NCI-H1436 (cell line): ENCODE measurements at regions not wholly inside any gene's neighbourhood (a gene's known extent, or its start where the extent isn't known, plus 50 kb on each side); places are given as distances from the start of the nearest gene placed in this dataset.

Experiments used
- DNase-seq: peaks from one replicate; lab custom pipeline; 2025; lab: John Stamatoyannopoulos, UW

- DNase-seq, result no peak
Measured at GRCh38 chr16:64238571-64238970, 883.3 kb downstream of the CDH11 start.

DNA sequence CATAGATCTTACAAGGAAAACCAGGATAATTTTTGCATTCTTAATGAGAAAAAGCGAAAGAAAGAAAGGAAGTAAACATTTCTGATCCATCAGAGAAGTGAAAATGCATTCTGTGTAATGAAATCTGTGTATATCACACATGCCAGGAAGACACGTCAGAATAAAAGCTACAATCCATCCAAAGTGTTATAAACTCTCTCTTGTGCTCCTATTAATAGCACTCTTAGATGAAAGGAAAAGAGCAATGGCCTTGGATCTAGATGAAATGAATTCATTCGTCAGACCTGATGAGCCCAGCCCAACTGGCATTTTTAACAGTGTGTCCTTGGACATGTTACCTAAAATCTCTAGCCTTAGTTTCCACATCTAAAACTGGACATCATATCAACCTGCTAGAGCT lies 885.5 kb downstream of the CDH11 start:
- DNase-seq, result no peak

DNA sequence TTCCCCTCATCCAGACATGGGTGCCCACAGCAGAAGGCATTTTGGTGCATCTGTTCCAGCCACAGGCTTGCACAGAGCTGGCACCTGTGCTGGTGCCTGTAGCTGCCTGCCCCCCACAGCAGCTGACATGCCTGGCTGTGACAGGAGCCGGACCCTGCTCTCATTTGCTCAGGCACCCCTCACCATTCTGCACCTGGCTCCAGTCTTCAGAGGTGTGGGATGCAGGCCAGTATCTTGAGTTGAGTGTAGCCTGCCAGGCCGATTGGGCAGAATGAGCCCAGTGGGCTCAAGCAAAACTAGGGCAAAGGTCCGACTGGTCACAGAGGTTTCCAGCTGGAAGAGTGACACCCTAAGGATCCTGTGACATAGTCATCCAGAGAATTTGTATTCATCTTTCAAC lies 887.7 kb downstream of the CDH11 start:
- DNase-seq, result no peak

- DNase-seq, result no peak
Measured at GRCh38 chr16:64225696-64226095, 896.2 kb downstream of the CDH11 start.

GRCh38 chr16:64225036-64225435 lies 896.8 kb downstream of the CDH11 start:
- DNase-seq, result no peak

DNA sequence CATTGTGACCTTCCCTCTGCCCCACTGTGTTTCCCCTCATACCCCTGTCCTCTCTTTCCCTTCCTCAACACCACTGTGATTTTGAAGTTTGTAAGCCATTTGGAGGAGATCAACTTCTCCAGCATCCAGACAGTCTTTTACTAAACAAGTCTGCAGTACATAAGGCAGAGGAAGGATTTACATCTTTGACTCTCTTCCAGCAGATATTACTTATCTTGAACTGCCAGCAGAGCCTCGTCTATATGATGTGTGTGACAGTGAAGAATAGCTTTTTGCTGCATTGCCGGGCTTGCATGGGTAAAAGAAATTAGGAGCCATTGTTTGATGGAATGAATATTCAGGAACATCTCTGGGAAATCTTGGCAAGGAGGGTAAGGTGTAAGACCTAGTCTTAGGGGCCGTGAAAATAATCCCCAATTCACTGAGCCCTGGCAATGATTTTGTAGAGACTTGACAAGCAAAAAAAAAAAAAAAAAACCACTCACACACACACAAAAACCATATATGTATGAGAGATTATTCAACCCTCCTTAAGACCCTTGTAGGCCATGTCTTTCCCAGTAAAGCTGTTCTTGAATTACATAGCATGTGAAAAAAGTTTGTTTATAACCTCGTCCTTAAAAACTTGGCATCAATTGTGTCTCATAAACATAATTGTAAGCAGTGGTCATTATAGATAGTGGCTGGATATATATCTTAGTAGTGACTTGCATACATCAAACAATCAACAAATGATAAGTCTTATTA lies 903.9 kb downstream of the CDH11 start:
- DNase-seq, result no peak

DNA sequence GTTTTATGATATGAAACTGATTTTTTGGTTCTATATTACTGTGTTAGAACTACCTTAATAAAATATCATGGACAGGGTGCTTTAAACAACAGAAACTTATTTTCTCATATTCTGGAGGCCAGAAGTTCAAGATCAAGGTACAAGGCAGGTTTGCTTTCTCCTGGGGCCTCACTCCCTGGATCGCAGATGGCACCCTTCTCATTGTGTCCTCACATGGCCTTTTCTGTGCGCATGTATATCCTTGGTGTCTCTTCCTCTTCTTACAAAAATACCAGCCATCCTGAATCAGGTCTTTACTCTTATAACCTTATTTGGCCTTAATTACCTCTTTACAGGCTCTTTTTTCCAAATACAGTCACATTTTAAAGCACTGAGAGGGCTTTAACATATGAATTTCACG lies 906.1 kb downstream of the CDH11 start:
- DNase-seq, result no peak

DNA sequence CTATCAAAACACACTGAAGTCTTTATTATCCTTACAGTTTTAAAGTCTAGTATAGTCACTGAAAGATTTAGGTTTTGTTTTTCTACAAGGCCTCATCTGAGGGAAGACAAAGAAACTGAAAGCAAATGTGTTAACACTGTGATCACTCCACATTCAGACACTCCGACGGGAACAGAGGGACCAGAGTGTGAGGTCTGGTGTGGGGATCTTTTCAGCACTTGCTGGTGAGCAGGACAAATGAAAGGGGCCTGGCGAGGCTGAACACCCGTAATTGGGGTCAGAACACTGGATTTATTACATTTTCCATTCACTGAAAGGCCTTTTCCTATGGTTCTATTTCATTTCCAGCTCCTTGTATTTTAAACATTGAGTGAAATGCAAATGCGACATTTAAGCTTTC lies 910.5 kb downstream of the CDH11 start:
- no peak for DNase-seq

DNA sequence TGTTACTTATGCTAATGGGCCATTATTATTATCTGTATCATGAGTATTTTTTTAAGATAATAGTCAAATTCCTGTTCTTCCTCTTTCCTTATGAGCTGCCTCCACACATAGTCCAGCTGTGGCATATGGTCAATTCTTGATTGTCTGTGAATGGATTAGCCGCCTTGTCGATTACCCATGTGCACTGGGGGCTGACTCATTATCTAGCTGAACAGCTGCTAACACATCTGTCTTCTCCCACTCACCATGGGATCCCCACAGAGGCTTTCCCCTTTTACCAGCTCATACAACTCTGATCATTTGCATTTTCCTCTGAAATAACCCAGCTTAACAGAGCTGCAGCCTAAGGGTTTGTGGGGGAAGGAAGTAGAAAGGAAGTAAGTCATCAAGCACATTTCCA lies 915.0 kb downstream of the CDH11 start:
- no peak for DNase-seq

- DNase-seq, result no peak
Measured at GRCh38 chr16:64203126-64203525, 918.7 kb downstream of the CDH11 start.

GRCh38 chr16:64202571-64202970 lies 919.3 kb downstream of the CDH11 start:
- DNase-seq, result no peak

- DNase-seq, result no peak
Measured at GRCh38 chr16:64196444-64196843, 925.4 kb downstream of the CDH11 start.

DNA sequence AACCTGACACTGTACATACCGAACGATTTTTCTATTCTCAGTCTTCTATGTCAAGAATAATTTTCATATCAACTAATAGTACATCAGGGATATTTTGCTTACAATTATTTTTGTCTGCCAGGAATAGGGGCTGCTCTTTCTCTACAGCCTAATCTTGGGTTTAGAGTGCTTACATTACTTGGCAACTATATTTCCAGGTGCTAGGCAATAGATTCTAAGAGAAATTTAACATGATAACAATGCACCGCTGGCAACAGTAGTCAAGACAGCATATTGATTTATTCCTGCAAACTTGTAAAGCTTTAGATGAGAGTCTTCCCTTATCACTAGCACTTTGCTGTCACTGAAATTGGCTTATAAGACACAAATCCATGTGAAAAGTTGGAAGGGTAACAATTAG lies 935.9 kb downstream of the CDH11 start:
- DNase-seq, result no peak

DNA sequence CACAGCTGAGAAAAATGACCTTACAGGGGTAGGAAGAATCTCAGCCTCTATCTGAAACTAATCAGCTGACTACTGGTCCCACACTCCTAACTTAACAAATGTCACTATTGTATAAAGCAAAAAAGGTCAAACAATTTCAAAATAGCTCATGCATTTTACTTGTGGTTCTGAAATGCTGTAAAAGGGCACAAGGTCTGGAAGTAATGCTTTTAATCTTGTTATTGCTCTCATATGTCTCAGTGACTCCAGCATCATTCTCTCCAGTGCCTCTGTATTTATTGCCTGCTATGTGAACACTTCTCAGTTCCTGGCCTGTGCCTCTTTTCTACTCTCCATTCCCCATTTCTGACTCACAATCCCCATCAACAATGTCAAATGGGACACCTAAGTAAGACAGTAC lies 937.7 kb downstream of the CDH11 start:
- no peak for DNase-seq

DNA sequence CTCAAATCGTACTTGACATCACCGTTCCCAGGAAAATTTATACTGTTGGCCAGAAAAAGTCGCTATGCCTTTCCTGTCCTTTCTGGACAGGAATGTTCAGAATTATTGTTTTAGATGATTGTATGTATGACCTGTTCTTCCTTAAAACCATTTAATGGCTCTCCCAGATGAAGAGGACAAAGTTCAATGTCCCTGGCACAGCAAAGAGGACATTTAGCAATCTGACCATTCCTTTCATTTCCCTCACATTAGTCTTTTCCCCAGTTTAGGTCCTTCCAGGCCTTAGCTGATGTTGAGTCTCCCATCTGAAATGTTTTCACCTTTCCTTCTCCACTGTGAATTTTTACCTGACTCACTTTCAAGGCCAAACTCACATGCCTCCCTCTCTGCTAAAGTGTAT lies 938.9 kb downstream of the CDH11 start:
- no peak for DNase-seq

GRCh38 chr16:64181271-64181925 lies 940.5 kb downstream of the CDH11 start:
- DNase-seq, result no peak

DNA sequence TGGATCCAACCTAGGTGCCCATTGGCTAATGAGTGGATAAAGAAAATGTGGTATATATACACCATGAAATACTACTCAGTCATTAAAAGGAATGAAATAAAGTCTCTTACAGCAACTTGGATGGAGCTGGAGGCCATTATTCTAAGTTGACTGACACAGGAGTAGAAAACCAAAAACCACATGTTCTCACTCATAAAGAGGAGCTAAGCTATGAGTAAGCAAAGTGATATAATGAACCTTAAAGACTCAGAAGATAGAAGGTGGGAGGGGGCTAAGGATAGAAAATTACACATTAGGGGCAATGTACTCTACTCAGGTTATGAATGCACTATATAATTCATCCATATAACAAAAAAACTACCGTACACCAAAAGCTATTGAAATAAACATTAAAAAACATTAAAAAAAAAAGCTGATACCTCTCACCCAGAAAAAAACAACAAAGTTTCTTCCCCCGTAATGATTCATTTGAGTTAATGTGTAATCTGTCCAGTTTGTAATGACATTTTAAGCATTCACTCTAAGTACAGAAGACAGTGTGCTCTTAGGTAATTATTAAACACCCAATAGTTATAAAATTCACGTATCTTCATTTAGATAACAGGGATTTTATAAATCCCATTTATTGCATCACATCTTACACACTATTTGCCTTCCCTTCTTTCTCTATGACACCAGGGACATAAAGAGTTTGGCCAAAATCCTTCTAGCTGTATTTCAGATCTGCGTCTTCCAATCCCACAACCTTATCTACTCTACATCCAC lies 941.5 kb downstream of the CDH11 start:
- DNase-seq, result no peak

- no peak for DNase-seq
Measured at GRCh38 chr16:64174327-64174726, 947.5 kb downstream of the CDH11 start.

DNA sequence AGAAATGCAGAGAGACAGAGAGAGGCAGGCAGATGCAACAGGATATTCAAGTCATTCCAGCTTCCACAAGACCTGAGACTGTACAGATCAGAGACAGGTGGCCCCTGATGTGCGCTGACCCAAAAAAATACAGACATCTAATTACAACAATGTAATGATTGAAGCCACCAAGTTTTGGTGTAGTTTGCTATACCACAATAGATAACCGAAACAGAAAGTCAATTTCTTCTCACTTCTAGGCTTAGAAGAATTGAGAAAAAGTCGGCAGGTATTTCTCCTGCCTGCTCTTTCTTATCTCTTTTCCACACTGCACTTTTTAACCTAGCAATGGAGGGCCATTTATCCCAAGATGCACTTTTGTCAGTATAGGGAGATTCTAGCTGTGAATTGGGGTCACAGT lies 949.2 kb downstream of the CDH11 start:
- DNase-seq, result no peak

DNA sequence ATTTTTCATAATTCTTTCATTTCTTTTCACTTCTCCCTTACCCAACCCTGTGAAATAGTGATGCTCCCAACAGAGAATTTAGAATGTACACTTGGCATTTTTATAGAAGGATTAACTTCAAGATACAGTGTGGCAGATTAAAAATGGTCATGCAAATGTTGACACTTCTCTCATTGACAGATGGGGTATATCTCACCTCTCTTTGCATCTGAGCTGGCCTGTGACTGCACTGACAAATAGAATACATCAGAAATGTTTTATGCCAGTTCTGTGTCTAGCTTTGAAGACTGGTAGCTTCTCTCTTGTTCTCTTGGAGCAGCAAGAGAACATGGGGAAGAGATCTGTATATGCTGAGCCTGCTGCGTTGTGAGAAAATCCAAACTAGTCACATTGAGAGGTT lies 949.6 kb downstream of the CDH11 start:
- no peak for DNase-seq

DNA sequence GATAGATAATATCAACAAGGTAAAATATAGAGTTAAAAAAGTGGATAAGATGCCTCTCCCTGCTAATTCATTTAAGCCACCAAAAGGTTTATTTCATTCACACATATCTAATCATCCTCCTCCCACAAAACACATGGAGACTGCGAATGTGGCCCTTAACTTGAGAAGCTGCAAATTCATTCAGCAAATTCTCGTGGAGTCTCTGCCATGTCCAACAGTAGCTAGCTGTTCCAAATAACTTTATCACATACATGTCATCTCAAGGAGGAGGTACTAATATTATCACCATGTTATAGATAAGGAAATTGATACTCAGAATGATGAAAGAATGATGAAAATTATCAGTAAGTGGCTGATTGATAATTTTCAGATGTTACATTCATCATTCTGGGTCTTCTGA lies 950.2 kb downstream of the CDH11 start:
- DNase-seq, result no peak

- DNase-seq, result no peak
Measured at GRCh38 chr16:64168371-64168770, 953.5 kb downstream of the CDH11 start.

DNA sequence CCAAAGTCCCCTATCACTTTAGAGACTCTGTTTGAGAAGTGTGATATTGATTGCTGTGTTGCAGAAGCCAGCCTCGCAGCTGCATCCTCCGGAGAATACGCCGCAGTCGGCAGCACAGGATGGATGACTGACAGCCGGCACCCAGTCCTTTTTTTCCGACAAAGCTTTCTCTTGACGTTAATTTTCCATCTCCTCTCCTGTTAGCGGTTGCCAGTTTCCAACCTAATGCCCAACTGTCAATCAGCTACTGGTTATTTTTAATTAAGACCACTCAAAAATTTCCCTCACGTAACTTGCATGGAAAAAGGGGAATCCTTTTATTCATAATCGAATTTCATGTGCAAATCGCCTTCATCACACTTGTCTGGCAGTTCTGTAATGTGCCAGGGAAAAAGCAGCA lies 953.9 kb downstream of the CDH11 start:
- no peak for DNase-seq
